ENCODE measurements at regions not wholly inside any gene's neighbourhood (a gene's known extent, or its start where the extent isn't known, plus 50 kb on each side); places are given as distances from the start of the nearest gene placed in this dataset.

DNA sequence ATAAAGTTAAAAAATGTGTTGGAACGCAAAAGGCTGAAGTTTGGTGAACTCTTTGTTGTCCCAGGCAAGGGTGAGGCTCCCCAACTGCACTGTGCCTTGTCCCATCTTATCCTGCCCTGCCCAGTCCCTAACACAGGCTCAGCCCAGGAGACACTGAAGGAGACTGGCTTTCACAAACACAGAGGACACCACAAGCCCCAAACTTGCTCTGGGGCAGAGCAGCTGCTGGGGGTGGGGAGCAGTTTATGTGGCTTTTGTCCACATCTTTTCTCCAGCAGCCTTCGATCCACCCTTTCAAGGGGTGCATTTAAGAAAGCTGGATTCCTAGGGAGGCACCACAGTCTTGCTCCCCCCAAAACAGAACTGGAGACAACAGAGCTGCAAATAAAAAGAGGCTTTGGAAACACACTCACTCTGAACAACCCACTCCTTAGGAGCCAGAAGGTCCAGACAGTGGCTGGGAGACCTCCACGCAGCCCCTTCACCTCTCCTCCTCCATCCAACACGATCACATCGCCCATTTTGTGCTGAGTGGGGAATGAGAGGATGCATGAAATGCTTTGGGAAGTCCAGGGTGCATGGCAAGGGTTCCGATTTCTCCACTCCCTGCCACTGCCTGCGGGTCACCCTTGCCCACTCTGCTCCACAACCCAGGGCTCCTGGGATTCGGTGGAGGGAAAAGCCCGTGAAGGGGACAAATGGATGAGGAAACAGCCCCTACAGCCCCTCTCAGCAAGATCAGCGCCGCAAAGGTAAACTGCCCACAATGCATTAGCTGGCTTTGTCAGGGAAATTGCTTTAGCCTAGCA, 260.5 kb upstream of the TLE3 start:
- FAIRE-seq, result no peak

DNA sequence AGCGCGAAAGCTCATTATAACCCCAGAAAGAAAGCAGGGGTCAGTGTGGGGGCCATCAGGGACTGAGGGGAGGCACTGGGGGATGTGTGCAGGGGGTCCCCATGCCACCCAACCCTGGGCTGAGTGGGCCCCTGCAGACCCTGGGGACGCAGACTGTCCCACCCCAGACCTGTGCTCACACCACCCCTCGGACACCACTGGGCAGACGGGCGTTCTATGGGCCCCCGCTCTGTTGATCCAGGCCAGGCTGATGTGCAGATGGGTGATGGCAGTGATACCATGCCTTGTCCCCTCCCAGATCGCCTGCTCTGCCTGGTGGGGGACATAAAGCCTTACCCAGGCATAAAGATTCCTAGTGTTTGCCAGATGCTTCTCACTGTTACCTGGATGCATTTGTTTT, 259.7 kb upstream of the TLE3 start:
- no peak for FAIRE-seq

DNA sequence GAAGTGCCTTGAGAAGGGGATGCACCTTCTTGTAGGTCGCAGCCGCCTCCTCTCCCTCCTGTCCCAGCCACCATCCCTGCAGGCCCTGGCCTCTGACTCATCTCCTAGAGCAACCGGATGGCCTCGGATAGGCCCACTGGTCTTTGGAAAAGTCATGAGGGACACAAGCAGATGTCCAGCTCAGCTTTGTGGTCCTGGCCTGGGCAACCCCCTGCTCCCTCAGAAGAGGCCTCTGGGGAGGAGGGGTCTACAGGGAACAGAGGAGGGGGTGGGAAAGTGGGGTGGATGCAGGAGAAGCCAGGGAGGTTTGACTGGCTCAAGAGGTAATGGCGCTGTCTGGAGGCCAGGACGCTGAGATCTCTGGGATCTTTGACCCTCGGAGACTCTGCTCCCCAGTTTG, 259.2 kb upstream of the TLE3 start:
- no peak for FAIRE-seq

DNA sequence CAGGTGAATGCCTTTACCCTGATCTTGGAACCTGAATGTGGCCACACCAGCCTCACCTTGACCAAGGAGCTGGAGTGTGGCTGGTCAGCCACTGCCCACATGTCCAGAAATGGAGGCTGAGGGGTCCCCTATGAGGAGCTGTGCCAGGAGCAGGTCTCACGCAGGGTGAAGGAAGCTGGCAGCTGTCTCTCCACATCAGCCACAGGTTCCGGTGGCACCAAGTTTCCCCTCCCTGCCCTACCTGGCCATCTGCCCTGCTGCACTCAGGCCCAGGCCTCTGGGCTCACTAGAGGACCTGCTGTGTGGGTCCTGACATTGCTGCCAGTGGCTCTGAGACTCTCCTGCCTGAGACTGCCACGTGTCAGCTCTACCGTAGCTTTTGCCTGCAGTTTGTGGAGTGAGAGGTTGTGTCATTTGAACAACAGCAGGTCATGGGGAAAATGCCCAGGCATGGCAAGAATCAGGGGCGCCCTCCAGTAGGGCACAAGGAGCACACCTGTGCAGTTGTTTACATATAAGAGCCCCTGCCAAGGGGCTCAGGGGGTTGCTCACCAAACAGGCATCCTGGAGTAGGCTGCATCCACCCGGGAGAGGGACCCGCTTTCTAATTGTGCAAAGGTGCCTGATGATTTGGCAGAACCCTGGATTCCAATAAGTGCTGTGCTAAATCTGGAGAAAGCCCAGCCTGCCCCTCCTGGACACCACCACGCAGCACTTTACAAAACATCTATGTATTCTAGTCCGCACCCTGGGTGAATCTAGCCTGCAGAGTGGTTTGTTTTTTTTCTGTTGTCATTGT, 258.5 kb upstream of the TLE3 start:
- FAIRE-seq, result no peak

DNA sequence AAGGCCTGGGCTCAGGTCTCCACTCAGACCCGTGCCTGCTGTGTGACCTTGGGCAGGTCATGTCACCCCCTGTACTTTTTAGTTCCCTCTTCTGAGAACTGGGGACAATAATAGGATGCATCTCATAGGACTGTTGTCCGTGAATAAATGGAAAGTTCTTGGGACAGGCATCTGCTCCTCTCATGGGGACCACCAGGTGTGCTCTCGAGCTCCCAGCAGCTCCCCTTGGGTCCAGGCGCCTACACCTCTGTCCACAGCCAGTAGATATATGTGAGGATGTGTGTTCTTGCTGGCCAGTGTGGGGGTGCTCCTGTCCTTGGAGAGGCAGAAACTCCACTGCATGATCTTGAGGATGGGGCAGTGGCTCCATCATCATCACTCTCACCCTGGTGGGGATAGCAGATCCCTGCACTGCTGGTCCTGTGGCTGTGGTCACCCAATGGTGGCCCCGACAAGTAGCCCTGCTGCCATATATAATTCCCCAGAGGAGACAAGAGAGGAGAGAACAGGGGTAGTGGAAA, 257.6 kb upstream of the TLE3 start:
- FAIRE-seq, result no peak

GRCh38 chr15:70354346-70354905, 256.7 kb upstream of the TLE3 start:
- FAIRE-seq, result no peak

- no peak for FAIRE-seq
Observed at GRCh38 chr15:70353606-70354345, 256.1 kb upstream of the TLE3 start.

DNA sequence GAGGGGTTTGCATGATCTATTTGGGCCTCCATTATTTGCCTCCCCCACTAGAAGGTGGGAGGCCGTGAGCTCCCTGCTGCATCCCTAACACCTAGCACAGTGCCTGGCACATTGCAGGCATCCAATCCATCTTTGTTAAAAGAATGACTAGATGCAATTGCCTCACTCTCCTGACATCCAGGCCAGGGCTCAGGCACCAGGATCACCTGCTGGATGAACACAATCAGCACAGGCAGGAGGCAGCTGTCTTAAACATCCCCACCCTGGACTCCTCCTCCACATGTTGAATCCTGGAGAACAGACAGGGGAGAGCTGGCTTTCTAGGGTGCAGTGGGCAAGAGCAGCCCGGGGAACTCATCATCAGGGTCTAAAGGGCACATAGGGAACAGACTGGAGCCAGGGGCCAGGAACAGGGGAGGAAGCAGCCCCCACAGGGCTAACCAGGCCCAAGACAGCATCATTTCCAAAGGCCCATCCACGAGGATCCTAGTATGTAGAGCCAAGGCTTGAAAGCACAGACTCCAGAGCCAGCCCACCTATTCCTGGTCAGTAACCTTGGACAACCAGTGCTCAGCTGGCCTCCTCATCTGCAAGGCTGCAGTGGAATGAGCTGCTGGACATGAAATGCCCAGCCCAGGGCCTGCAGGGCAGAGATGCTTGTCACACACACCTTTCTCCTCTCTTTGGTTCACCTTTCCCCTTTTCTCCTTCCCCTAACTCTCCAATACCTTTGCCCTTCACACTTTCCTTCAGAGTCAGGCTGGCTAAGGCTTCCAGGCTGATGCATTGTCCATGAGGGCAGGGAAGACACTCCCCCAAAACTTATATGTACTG, 254.4 kb upstream of the TLE3 start:
- no peak for FAIRE-seq

GRCh38 chr15:70351391-70351790, 253.7 kb upstream of the TLE3 start:
- FAIRE-seq, result no peak

DNA sequence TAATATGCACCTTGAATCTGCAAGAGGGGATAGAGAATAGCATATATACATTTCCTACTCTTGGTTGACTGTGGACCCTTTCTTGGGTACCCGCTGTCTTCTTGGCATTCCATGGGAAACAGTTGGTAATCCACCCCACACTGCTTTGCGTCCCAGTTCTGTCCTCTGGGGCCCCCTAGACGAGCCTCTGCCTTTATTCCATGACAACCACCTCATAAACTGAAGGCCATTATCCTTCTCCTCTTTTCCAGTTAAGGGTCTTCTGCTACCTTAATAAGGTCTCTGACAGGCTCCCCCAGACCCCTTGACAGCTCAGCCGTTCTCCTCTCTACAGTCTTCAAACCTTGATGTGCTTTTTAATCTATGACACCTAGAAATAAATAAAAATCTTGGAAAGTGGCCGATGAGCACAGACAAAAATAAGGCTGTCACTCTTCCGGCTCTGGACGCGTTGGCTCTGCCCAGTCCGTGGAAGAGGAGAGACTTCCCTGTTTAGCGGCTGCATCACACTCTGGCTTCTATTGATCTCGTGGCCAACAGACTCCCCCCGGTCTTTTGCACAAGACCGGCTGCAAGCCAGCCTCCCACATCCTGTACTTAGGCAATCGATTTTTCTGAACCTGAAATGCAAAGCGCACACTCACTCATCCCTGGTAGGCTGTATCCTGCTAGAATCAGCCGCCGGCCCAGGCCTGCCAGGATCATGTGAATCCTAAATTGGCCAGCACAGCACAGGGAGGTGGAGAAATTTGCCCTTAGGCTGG, 251.0 kb upstream of the TLE3 start:
- no peak for FAIRE-seq

DNA sequence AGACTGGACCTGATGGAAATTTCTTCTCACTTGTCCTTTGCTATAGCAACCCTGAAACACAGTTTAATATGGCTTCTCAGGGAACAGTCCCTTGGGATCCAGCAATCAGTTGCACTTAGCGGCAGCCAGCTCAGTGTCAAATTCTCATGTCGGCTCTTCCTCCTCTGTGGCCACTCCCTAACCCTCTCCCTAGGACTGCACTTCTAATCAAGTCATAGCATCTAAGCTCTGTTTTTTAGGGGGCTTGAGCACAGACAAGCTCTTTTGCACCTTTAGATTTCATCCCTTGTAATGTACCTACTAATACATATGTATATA, 250.5 kb upstream of the TLE3 start:
- no peak for FAIRE-seq

DNA sequence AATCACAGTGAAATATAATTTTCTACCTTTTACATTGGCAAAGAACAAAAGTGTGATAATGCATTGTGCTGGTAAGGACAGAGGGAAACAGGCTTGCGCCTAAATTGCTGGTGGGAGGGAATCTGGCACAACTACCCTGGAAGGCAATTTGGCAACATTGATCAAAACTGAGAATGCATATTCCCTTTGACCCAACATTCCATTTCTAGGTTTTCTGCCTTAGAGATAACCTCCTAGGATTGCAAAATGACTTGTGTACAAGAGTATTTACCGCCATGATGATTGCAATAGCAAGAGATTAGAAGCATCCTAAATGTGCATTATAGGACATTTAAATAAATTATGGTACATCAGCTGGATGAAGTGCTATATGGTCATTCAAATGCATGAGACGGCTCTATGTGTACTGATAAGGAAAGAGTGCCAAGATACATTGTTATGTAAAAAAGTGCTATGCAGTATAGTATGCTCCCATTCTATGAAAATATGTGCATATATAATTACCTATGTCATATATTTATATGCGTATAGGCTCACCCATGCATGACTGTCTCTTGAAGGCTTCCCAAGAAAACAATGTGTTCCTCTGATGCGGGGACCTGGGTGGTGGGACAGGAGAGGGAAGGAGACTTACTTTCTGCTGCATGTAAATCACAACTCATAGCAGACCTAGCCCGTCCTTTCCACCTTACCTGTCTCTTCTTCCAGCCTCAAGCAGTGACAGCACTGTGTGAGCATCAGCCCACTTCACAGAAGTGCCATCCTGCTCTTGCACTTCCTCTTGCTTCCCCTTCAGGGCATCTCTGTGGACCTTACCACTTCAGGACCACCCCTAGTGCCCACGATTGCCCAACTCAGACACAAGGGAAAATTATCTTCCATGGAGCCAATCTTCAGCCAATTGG, 249.9 kb upstream of the TLE3 start:
- no peak for FAIRE-seq

- no peak for FAIRE-seq
Observed at GRCh38 chr15:70345251-70346019, 247.7 kb upstream of the TLE3 start.

DNA sequence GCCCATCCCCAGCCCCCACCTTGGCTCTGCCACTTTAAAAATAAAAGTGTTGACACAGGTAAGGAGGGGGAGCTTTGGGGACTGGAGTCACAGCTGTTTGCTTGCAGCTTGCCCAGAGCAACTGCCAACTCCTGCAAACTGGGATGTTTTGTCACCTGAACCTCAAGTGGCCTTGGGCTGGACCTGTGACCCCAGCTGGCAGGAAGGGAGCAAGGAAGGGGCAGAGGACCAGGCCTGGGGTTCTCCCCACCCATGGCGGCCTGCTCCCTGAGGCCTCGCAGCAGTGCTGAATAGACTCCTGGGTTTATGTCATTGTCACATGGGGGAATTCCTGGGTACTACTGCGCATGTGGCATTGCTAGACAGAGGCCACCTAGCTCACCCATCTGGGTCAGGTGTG, 246.9 kb upstream of the TLE3 start:
- no peak for FAIRE-seq

GRCh38 chr15:70343961-70344621, 246.4 kb upstream of the TLE3 start:
- FAIRE-seq, result no peak

DNA sequence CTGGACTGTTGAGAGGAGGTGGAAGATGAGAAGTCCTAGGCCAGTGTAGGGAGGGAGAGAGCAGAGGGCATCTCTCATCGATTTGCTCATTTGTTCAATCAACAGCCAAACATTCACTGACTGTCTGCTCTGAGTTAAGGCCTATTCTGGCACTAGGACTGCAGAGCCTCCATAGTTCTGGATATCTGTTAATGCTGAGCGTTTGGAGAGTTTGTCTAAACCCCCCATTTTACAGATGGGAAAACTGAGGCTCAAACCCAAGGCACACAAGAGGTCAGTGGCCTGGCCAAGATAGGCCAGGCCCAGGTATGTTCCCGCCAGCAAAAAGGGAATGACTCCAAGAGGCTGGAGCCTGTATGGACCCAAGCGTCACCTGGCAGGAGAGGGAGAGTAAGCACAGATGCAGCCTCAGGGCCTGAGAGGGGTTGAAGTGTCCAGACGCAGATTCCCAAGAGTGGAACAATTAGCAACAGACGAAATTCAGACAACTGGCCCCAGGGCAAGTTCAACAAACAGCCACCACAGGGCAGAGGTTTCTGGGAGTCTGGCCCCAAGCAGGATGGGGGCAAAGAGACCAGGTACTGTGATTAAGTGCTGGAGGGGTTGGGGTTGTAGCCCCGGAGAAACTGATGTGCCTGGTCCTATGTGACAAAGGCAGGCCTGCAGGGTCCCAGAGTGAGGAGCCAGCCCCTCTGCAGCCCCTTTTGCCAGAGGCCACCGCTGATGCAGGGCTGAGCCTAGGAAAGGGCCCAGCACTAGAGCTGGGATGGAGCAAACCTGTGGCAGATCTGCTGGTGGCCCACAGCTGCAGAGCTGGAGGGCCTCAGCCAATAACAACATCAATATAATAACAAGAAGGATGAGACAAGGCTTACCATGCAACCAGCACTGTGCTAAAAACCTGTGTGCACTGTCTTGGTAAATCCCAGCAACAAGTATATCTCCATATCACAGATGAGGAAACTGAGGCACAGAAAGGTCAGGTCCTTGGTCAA, 245.1 kb upstream of the TLE3 start:
- no peak for FAIRE-seq

DNA sequence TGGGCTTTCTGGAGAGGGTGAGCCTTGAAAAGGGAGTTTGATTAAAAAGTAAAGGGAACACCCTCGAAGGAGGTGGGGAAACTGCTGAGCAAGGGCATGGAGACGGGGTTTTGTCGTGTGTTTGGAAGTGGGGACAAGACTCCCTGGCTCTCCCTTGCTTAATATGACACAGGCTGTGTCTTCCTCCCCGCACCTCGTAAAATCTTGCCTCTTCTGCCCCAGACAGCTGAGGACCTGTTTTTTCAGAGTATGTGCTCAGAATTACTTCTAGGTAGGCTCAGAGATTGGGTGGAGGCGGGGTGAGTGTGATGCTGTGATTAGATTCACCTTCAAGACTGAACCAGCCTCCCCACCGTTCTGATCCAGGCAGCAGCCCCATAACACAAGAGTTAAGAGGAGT, 244.4 kb upstream of the TLE3 start:
- FAIRE-seq, result no peak

GRCh38 chr15:70341566-70341965, 243.8 kb upstream of the TLE3 start:
- FAIRE-seq, result no peak
